Endothelial cell of umbilical vein (primary cell): ENCODE measurements at regions not wholly inside any gene's neighbourhood (a gene's known extent, or its start where the extent isn't known, plus 50 kb on each side); places are given as distances from the start of the nearest gene placed in this dataset.

Experiments
- BruUV-seq: library from RNA; stranded (reverse); fragments of 400-500 nt; replicated peaks from 2 replicates; lab custom pipeline; 2021; lab: Mats Ljungman, UMichigan
- CTCF ChIA-PET: fragments of 300-600, 350-600 bp; sonication (Branson Sonifier 250); formaldehyde crosslinking; loops from one replicate; lab custom pipeline; 2021; ENCODE audit warnings: antibody characterized with exemption, inconsistent platforms; lab: Charles Lee
- POLR2A ChIA-PET: fragments of 300-600, 350-600 bp; sonication (Branson Sonifier 250); formaldehyde crosslinking; loops from one replicate; lab custom pipeline; 2021; ENCODE audit warnings: antibody characterized with exemption, inconsistent platforms; lab: Charles Lee
- DNase-seq: peaks from one replicate; pipeline ENCODE4 v3.0.0-alpha.2; 2011; ENCODE audit warnings: low read depth, low spot score
- FAIRE-seq: peaks from 2 replicates; lab custom pipeline; 2011; peaks lifted over from hg19 to GRCh38; lab: Jason Lieb, UNC
- H2AFZ ChIP-seq: 2 replicates; pipeline ENCODE4 v1.6.0; 2012; ENCODE audit warnings: low read depth, low read length, control low read depth, inconsistent platforms
- H3K27ac ChIP-seq: 2 replicates; pipeline ENCODE4 v1.5.1; 2011; ENCODE audit warnings: low read depth, mild to moderate bottlenecking, control low read depth, low read length, moderate library complexity; ENCODE audit not compliant: insufficient read depth
- H3K27me3 ChIP-seq, 2 experiments: 2 replicates each; pipeline versions ENCODE4 v1.6.0 to v1.6.1; 2011; ENCODE audit warnings: low read length in 2 of 2, mixed read lengths in 1 of 2; ENCODE audit not compliant: control insufficient read depth in 2 of 2, insufficient read depth in 2 of 2
- H3K36me3 ChIP-seq, 2 experiments: 2 replicates in 1 of 2; 3 replicates in 1 of 2; pipeline ENCODE4 v1.5.1; 2011; ENCODE audit warnings: low read length in 2 of 2, mild to moderate bottlenecking in 1 of 2, moderate library complexity in 1 of 2; ENCODE audit not compliant: control insufficient read depth in 2 of 2, insufficient read depth in 2 of 2; ENCODE audit errors: extremely low read depth in 1 of 2
- H3K4me1 ChIP-seq: 3 replicates; pipeline ENCODE4 v1.5.1; 2011; ENCODE audit warnings: mild to moderate bottlenecking, low read length; ENCODE audit not compliant: control insufficient read depth, insufficient read depth; ENCODE audit errors: extremely low read depth
- H3K4me2 ChIP-seq: 2 replicates; pipeline ENCODE4 v1.6.1; 2011; ENCODE audit warnings: low read length, control low read depth, mixed read lengths; ENCODE audit not compliant: insufficient read depth
- H3K4me3 ChIP-seq, 3 experiments: fragments of 200-600 bp in 1 of 3; sonication (generic), shearing (Covaris generic) in 1 of 3; replicated peaks in 1 of 3; 2 replicates each; pipeline ENCODE4 v1.5.1; 2011 to 2016; ENCODE audit warnings: control low read depth in 3 of 3, low read length in 3 of 3, mild to moderate bottlenecking in 2 of 3, inconsistent platforms in 1 of 3, low read depth in 1 of 3, moderate library complexity in 1 of 3; ENCODE audit not compliant: insufficient read depth in 1 of 3
- H3K79me2 ChIP-seq: 2 replicates; pipeline ENCODE4 v1.6.0; 2012; ENCODE audit warnings: low read length, inconsistent platforms; ENCODE audit not compliant: control insufficient read depth, insufficient read depth
- H3K9ac ChIP-seq: replicated peaks from 2 replicates; pipeline ENCODE3; 2011; ENCODE audit warnings: low read length, control low read depth; ENCODE audit not compliant: insufficient read depth; ENCODE audit errors: extremely low read depth
- H3K9me1 ChIP-seq: replicated peaks from 3 replicates; pipeline ENCODE4 v1.6.0; 2011; ENCODE audit warnings: mild to moderate bottlenecking, low read length; ENCODE audit not compliant: control insufficient read depth, insufficient read depth; ENCODE audit errors: extremely low read depth
- H3K9me3 ChIP-seq: replicated peaks from 2 replicates; pipeline ENCODE4 v1.5.1; 2012; ENCODE audit warnings: low read length, inconsistent platforms; ENCODE audit not compliant: control insufficient read depth, insufficient read depth
- H4K20me1 ChIP-seq: replicated peaks from 2 replicates; pipeline ENCODE3; 2011; ENCODE audit warnings: mild to moderate bottlenecking, low read length; ENCODE audit not compliant: control insufficient read depth, insufficient read depth; ENCODE audit errors: extremely low read depth
- EZH2 ChIP-seq: IDR thresholded peaks from 2 replicates; pipeline ENCODE4 v1.6.1; 2012; ENCODE audit warnings: borderline replicate concordance, low read depth, mild to moderate bottlenecking, moderate library complexity, low read length, inconsistent platforms; ENCODE audit not compliant: severe bottlenecking
- FOS ChIP-seq: IDR thresholded peaks from 2 replicates; pipeline ENCODE4 v1.6.1; 2011; ENCODE audit warnings: mild to moderate bottlenecking, low read length, moderate library complexity, borderline replicate concordance; ENCODE audit not compliant: insufficient read depth
- GATA2 ChIP-seq: IDR thresholded peaks from 2 replicates; pipeline ENCODE4 v1.7.0; 2011; ENCODE audit warnings: low read depth, mild to moderate bottlenecking, moderate library complexity, mixed read lengths, low read length; ENCODE audit not compliant: insufficient read length, insufficient read depth
- JUN ChIP-seq: IDR thresholded peaks from 2 replicates; pipeline ENCODE4 v1.6.1; 2011; ENCODE audit warnings: borderline replicate concordance, low read depth; ENCODE audit not compliant: insufficient read length, insufficient read depth
- MYC ChIP-seq: IDR thresholded peaks from one replicate; pipeline ENCODE4 v1.6.1; 2011; ENCODE audit warnings: mild to moderate bottlenecking, low read depth, low read length
- POLR2A ChIP-seq: IDR thresholded peaks from 2 replicates; pipeline ENCODE4 v1.6.1; 2012; ENCODE audit warnings: low read depth, mild to moderate bottlenecking, control low read depth, low read length
- POLR2AphosphoS5 ChIP-seq: IDR thresholded peaks from 2 replicates; pipeline ENCODE4 v1.6.1; 2012; ENCODE audit warnings: low read depth, mild to moderate bottlenecking, control low read depth, low read length, moderate library complexity; ENCODE audit not compliant: insufficient read depth
- dilution Hi-C: fragments of 300-500 bp; cut with MboI; formaldehyde crosslinking; loops from one replicate; pipeline ENCODE4 v1.15.0; 2019; ENCODE audit warnings: low sequenced_read_pairs; ENCODE audit not compliant: extremely low pct_ligation_motif_present
- intact Hi-C: fragments of 100-400 bp; cut with micrococcal nuclease; formaldehyde crosslinking; loops from one replicate; pipeline ENCODE4 v1.10.0; 2022
- TF ChIP-seq, protein P1 (sequence below), 2 donors: IDR thresholded peaks; 1 replicate in 1 of 2; 2 replicates in 1 of 2; pipeline ENCODE4 v1.5.1; 2011; ENCODE audit warnings: low read length in 2 of 2, mild to moderate bottlenecking in 2 of 2, moderate library complexity in 2 of 2, control low read depth in 1 of 2, inconsistent platforms in 1 of 2, low read depth in 1 of 2; ENCODE audit not compliant: insufficient read depth in 1 of 2; ENCODE audit errors: extremely low read depth in 1 of 2
- TF ChIP-seq, protein P2 (sequence below): IDR thresholded peaks from 2 replicates; pipeline ENCODE4 v1.6.1; 2011; ENCODE audit not compliant: insufficient read depth, insufficient read length

DNA sequence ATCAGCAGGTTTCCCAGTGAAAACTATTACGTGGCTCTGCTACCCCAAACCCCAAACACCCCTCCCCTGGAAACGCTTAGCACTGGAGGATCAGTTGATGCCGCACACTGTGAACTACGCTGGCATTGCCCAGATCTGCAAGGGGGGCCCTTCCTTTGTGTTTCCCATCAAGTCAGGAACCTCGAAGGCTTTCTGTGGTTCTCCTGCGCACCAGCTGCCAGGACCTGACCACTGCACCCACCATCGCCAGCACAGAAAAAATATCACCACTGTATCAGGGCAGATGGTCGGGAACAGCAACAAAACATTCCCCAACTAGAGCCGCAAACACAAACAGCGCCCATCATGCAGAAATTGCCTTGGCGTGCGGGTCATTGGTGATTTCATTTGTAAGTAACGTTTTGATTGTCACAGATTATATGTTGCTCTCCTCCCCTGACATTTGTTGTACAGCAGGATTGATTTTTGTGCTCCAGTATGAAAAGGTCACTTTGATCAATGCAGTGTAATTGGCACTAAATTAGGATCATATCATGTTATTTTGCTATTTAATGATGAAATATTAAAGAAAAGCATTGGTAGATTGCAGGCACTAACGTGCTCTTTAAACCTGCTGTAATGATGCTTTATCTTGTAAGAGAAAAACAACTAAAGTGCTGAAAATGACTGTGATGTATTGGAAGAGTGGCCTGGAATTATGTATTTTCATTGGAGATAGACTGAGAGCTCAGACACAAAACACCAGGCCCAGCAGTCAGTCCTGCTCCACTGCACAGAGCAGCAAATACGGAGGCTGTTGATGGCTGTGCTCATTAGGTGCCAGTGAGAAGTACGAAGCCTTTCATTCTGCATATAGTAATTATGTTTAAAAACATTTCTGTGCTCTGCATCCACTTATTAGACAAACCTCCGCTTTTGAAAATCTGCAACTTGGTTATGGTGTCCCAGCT is 833.2 kb upstream of the SALL3 start:
- TF ChIP-seq POLR2A (no peak), MYC (no peak), POLR2AphosphoS5 (no peak), GATA2 (no peak), JUN (no peak), FOS (no peak), EZH2 (no peak)
- TF ChIP-seq, protein P1, sequence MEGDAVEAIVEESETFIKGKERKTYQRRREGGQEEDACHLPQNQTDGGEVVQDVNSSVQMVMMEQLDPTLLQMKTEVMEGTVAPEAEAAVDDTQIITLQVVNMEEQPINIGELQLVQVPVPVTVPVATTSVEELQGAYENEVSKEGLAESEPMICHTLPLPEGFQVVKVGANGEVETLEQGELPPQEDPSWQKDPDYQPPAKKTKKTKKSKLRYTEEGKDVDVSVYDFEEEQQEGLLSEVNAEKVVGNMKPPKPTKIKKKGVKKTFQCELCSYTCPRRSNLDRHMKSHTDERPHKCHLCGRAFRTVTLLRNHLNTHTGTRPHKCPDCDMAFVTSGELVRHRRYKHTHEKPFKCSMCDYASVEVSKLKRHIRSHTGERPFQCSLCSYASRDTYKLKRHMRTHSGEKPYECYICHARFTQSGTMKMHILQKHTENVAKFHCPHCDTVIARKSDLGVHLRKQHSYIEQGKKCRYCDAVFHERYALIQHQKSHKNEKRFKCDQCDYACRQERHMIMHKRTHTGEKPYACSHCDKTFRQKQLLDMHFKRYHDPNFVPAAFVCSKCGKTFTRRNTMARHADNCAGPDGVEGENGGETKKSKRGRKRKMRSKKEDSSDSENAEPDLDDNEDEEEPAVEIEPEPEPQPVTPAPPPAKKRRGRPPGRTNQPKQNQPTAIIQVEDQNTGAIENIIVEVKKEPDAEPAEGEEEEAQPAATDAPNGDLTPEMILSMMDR (IDR thresholded peaks at IDR 0.05; ENCODE audit: extremely low read depth in 1 of 2, insufficient read depth in 1 of 2, low read depth in 1 of 2, low read length in 2 of 2) = no peak
- TF ChIP-seq, protein P2, sequence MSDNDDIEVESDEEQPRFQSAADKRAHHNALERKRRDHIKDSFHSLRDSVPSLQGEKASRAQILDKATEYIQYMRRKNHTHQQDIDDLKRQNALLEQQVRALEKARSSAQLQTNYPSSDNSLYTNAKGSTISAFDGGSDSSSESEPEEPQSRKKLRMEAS = no peak
- Histone ChIP-seq H3K27ac (no peak overlapping the region), H3K4me3 (no peak overlapping the region), H3K4me1 (no peaks in the 10 kb centered on the region), H4K20me1 (no peaks in the 10 kb centered on the region), H3K79me2 (no peaks in the 10 kb centered on the region), H3K9ac (no peak overlapping the region), H3K4me2 (no peak overlapping the region), H3K9me3 (peaks cover 2% of the 10 kb centered on the region), H3K27me3 (no peaks in the 10 kb centered on the region), H2AFZ (no peak overlapping the region), H3K9me1 (no peaks in the 10 kb centered on the region), H3K36me3 (no peaks in the 10 kb centered on the region)
- ChIA-PET CTCF (no interaction called here), POLR2A (no interaction called here)
- dilution Hi-C loops (no loop called here), intact Hi-C loops (no loop called here)
- DNase-seq (no peak), FAIRE-seq (no peak)
- BruUV-seq = no TSS peak
